PC-9 (cell line): ENCODE measurements at regions not wholly inside any gene's neighbourhood (a gene's known extent, or its start where the extent isn't known, plus 50 kb on each side); places are given as distances from the start of the nearest gene placed in this dataset.

ENCODE experiments used
- EZH2 ChIP-seq: fragments of 200-600 bp; sonication (generic); IDR thresholded peaks from 2 replicates; pipeline ENCODE4 v1.8.0; 2017; ENCODE audit warnings: antibody characterized with exemption, low read depth
- TF ChIP-seq, protein P1 (sequence below): fragments of 200-600 bp; sonication (generic); conservative IDR thresholded peaks from 2 replicates; pipeline ENCODE4 v1.6.1; 2017; ENCODE audit warnings: mixed run types, antibody characterized with exemption, mild to moderate bottlenecking, moderate library complexity

DNA sequence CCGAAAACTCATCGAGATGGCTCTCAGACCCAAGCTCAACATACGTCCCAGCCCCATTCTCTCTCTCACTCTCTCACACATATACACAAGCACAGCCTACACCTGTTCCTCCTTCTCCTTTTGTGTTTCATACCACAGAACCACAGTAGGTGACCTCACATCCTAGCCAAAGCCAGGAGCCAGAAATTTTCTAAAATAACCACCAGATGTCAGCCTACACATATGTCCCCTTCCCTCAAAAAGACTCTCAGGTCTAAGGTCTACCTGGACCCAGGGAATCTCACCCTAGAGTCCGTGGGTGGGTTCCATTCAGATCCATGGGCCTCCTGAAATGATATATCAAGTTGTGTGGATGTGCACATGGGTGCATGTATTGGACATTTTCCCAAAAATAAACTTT, 104.2 kb upstream of the IPO5 start:
- TF ChIP-seq, protein P1, sequence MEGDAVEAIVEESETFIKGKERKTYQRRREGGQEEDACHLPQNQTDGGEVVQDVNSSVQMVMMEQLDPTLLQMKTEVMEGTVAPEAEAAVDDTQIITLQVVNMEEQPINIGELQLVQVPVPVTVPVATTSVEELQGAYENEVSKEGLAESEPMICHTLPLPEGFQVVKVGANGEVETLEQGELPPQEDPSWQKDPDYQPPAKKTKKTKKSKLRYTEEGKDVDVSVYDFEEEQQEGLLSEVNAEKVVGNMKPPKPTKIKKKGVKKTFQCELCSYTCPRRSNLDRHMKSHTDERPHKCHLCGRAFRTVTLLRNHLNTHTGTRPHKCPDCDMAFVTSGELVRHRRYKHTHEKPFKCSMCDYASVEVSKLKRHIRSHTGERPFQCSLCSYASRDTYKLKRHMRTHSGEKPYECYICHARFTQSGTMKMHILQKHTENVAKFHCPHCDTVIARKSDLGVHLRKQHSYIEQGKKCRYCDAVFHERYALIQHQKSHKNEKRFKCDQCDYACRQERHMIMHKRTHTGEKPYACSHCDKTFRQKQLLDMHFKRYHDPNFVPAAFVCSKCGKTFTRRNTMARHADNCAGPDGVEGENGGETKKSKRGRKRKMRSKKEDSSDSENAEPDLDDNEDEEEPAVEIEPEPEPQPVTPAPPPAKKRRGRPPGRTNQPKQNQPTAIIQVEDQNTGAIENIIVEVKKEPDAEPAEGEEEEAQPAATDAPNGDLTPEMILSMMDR: peak; percentile 71
- no peak for TF ChIP-seq EZH2
